ENCODE measurements at regions not wholly inside any gene's neighbourhood (a gene's known extent, or its start where the extent isn't known, plus 50 kb on each side); places are given as distances from the start of the nearest gene placed in this dataset.

- TF ChIP-seq ZNF462 (CRISPR knock-in tag; IDR thresholded peaks at IDR 0.05) (no peak), EZH2phosphoT487 (IDR thresholded peaks at IDR 0.05; ENCODE audit: unreplicated experiment) (no peak), ZNF114 (CRISPR knock-in tag; IDR thresholded peaks at IDR 0.05) (no peak), ETS1 (IDR thresholded peaks at IDR 0.05) (no peak), ZNF331 (CRISPR knock-in tag; IDR thresholded peaks at IDR 0.05; ENCODE audit: low read depth) (no peak), CTCF (conservative IDR thresholded peaks at IDR 0.05; ENCODE audit: low read depth in 2 of 2) (no peak), EZH2 (IDR thresholded peaks at IDR 0.05; ENCODE audit: low read depth, unreplicated experiment) (no peak), CREB1 (CRISPR knock-in tag; IDR thresholded peaks at IDR 0.05; ENCODE audit: low read depth) (no peak), JUNB (IDR thresholded peaks at IDR 0.05; ENCODE audit: unreplicated experiment) (no peak)
These were observed 452.7 kb upstream of the PROK2 start (continued) for GRCh38 chr3:72237679-72238009.
